ENCODE measurements at regions not wholly inside any gene's neighbourhood (a gene's known extent, or its start where the extent isn't known, plus 50 kb on each side); places are given as distances from the start of the nearest gene placed in this dataset.
A peak's percentile ranks its signal among the peaks of the same experiment; 100 is the strongest.

- H3K4me1 ChIP-seq, result no peaks in the 10 kb centered on the region
- intact Hi-C loops (cut with DNase I; ENCODE audit: low total_unique reads), result no loop called here
- TF ChIP-seq POLR2A (IDR thresholded peaks at IDR 0.05), result no peak
- TF ChIP-seq POLR2AphosphoS5 (IDR thresholded peaks at IDR 0.05), result no peak
- TF ChIP-seq CTCF (IDR thresholded peaks at IDR 0.05 in 8 of 11, conservative IDR thresholded peaks at IDR 0.05 in 3 of 11), result no peak
- H3K4me3 ChIP-seq, result no peak overlapping the region
- no peak for DNase-seq
- H3K9me3 ChIP-seq, result no peaks in the 10 kb centered on the region
- no peak overlapping the region for H3K27ac ChIP-seq
- 92 to 98% (median 95%) methylated on average over 12 of the region's 12 CpGs for WGBS, 5 donors
- no peaks in the 10 kb centered on the region for H3K36me3 ChIP-seq
- peaks cover 0 to 4% (median 0%) of the 10 kb centered on the region in 7 donors for H3K27me3 ChIP-seq (replicated peaks in 1 of 7)
Measured at GRCh38 chr15:100737214-100737613, 134.8 kb downstream of the ASB7 start.

GRCh38 chr15:100738614-100739013 is 136.2 kb downstream of the ASB7 start:
- H3K4me3 ChIP-seq, result no peak overlapping the region
- intact Hi-C loops (cut with DNase I; ENCODE audit: low total_unique reads), result no loop called here
- no peak for TF ChIP-seq POLR2A (IDR thresholded peaks at IDR 0.05)
- no peak for TF ChIP-seq CTCF (IDR thresholded peaks at IDR 0.05 in 8 of 11, conservative IDR thresholded peaks at IDR 0.05 in 3 of 11)
- no peak for TF ChIP-seq POLR2AphosphoS5 (IDR thresholded peaks at IDR 0.05)
- H3K36me3 ChIP-seq, result no peaks in the 10 kb centered on the region
- H3K9me3 ChIP-seq, result no peaks in the 10 kb centered on the region
- DNase-seq, result peak; percentile 39
- peaks cover 0 to 5% (median 0%) of the 10 kb centered on the region in 7 donors for H3K27me3 ChIP-seq (replicated peaks in 1 of 7)
- 73 to 95% (median 78%) methylated on average over 4 to 5 of the region's 5 CpGs for WGBS, 5 donors
- H3K27ac ChIP-seq, result no peak overlapping the region
- H3K4me1 ChIP-seq, result no peaks in the 10 kb centered on the region

GRCh38 chr15:100740138-100740537 is 137.7 kb downstream of the ASB7 start:
- Histone ChIP-seq H3K36me3 (no peaks in the 10 kb centered on the region), H3K4me3 (no peak overlapping the region), H3K27ac (no peak overlapping the region), H3K9me3 (no peaks in the 10 kb centered on the region), H3K4me1 (no peaks in the 10 kb centered on the region), H3K27me3 (replicated peaks in 1 of 7) (peaks cover 0 to 5% (median 0%) of the 10 kb centered on the region in 7 donors)
- 67 to 91% (median 79%) methylated on average over 2 of the region's 2 CpGs for WGBS, 5 donors
- no peak for DNase-seq
- TF ChIP-seq POLR2AphosphoS5 (IDR thresholded peaks at IDR 0.05), result no peak
- intact Hi-C loops (cut with DNase I; ENCODE audit: low total_unique reads), result no loop called here

- TF ChIP-seq CTCF (IDR thresholded peaks at IDR 0.05 in 8 of 11, conservative IDR thresholded peaks at IDR 0.05 in 3 of 11), result no peak
- TF ChIP-seq POLR2A (IDR thresholded peaks at IDR 0.05), result no peak
- TF ChIP-seq POLR2AphosphoS5 (IDR thresholded peaks at IDR 0.05), result no peak
- no peak for DNase-seq
- peaks cover 0 to 21% (median 0%) of the 10 kb centered on the region in 7 donors for H3K27me3 ChIP-seq (replicated peaks in 1 of 7)
- H3K9me3 ChIP-seq, result peaks cover 0 to 25% (median 19%) of the 10 kb centered on the region in 8 donors
- 89 to 97% (median 93%) methylated on average over 3 of the region's 3 CpGs for WGBS, 5 donors
- H3K27ac ChIP-seq, result no peak overlapping the region
- H3K4me1 ChIP-seq, result no peaks in the 10 kb centered on the region
- intact Hi-C loops (cut with DNase I; ENCODE audit: low total_unique reads), result no loop called here
- no peak overlapping the region for H3K4me3 ChIP-seq
- no peaks in the 10 kb centered on the region for H3K36me3 ChIP-seq
Measured at GRCh38 chr15:100751585-100751984, 128.0 kb upstream of the ALDH1A3 start.

GRCh38 chr15:100753503-100753902 is 126.1 kb upstream of the ALDH1A3 start:
- Histone ChIP-seq H3K9me3 (peaks cover 0 to 7% (median 1%) of the 10 kb centered on the region in 8 donors), H3K4me1 (no peaks in the 10 kb centered on the region), H3K4me3 (no peak overlapping the region), H3K36me3 (no peaks in the 10 kb centered on the region), H3K27me3 (replicated peaks in 1 of 7) (peaks cover 0 to 33% (median 0%) of the 10 kb centered on the region in 7 donors), H3K27ac (no peak overlapping the region)
- intact Hi-C loops (cut with DNase I; ENCODE audit: low total_unique reads), result no loop called here
- no peak for DNase-seq
- 78 to 89% (median 80%) methylated on average over 1 of the region's 1 CpG for WGBS, 5 donors
- TF ChIP-seq POLR2AphosphoS5 (IDR thresholded peaks at IDR 0.05) (no peak), CTCF (IDR thresholded peaks at IDR 0.05 in 8 of 11, conservative IDR thresholded peaks at IDR 0.05 in 3 of 11) (no peak), POLR2A (IDR thresholded peaks at IDR 0.05) (no peak)
